ENCODE measurements at regions not wholly inside any gene's neighbourhood (a gene's known extent, or its start where the extent isn't known, plus 50 kb on each side); places are given as distances from the start of the nearest gene placed in this dataset.

- TF ChIP-seq, protein P1, sequence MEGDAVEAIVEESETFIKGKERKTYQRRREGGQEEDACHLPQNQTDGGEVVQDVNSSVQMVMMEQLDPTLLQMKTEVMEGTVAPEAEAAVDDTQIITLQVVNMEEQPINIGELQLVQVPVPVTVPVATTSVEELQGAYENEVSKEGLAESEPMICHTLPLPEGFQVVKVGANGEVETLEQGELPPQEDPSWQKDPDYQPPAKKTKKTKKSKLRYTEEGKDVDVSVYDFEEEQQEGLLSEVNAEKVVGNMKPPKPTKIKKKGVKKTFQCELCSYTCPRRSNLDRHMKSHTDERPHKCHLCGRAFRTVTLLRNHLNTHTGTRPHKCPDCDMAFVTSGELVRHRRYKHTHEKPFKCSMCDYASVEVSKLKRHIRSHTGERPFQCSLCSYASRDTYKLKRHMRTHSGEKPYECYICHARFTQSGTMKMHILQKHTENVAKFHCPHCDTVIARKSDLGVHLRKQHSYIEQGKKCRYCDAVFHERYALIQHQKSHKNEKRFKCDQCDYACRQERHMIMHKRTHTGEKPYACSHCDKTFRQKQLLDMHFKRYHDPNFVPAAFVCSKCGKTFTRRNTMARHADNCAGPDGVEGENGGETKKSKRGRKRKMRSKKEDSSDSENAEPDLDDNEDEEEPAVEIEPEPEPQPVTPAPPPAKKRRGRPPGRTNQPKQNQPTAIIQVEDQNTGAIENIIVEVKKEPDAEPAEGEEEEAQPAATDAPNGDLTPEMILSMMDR (IDR thresholded peaks at IDR 0.05; ENCODE audit: low read length) = no peak
- no peak for TF ChIP-seq EZH2 (IDR thresholded peaks at IDR 0.05; ENCODE audit: borderline replicate concordance, low read length)
Observed at GRCh38 chr13:50761406-50761805, 82.1 kb downstream of the DLEU7 start.

Data from OCI-LY1 (cell line).